ENCODE measurements at regions not wholly inside any gene's neighbourhood (a gene's known extent, or its start where the extent isn't known, plus 50 kb on each side); places are given as distances from the start of the nearest gene placed in this dataset.

- H3K18ac ChIP-seq (ENCODE audit: extremely low read depth, low read length): no peak overlapping the region
- no peak overlapping the region for H2BK20ac ChIP-seq (ENCODE audit: low read length)
- FAIRE-seq: no peak
- no peak overlapping the region for H3K4me2 ChIP-seq (ENCODE audit: insufficient read depth in 1 of 2, low read depth in 2 of 2, low read length in 2 of 2)
- no peak overlapping the region for H3K9ac ChIP-seq (replicated peaks in 1 of 4; ENCODE audit: extremely low read depth in 1 of 4, low read depth in 3 of 4, low read length in 3 of 4)
- no peaks in the 10 kb centered on the region for H4K20me1 ChIP-seq (replicated peaks in 1 of 2; ENCODE audit: control insufficient read depth in 1 of 2, insufficient read depth in 2 of 2, low read length in 2 of 2)
- CTCF ChIA-PET (ENCODE audit: partially characterized antibody): no interaction called here
- no peaks in the 10 kb centered on the region for H3K79me2 ChIP-seq (ENCODE audit: control insufficient read depth in 1 of 2, insufficient read depth in 2 of 2, low read length in 2 of 2)
- no peak overlapping the region for H4K5ac ChIP-seq (ENCODE audit: insufficient read length, low read depth, low read length)
- no peak overlapping the region for H3K4ac ChIP-seq (replicated peaks; ENCODE audit: insufficient read length, low read depth, low read length)
- DNase-seq (ENCODE audit: low read depth in 1 of 2, low spot score in 2 of 2): peak in 1 of 2 experiments; percentile 29
- H2AFZ ChIP-seq (ENCODE audit: low read length): no peak overlapping the region
- H3K27me3 ChIP-seq (replicated peaks in 1 of 4; ENCODE audit: control insufficient read depth in 3 of 4, extremely low read depth in 1 of 4, insufficient read depth in 3 of 4, low read length in 3 of 4): no peaks in the 10 kb centered on the region
- no peak overlapping the region for H3K56ac ChIP-seq (replicated peaks; ENCODE audit: insufficient read length, low read depth, low read length)
- no peak overlapping the region for H3K4me3 ChIP-seq (ENCODE audit: extremely low read depth in 1 of 4, insufficient read depth in 2 of 4, low read depth in 3 of 4, low read length in 4 of 4)
- POLR2A ChIA-PET (ENCODE audit: partially characterized antibody): no interaction called here
- H2BK12ac ChIP-seq (ENCODE audit: low read depth, low read length): no peak overlapping the region
- H3K14ac ChIP-seq (ENCODE audit: insufficient read length): no peak overlapping the region
- no peak overlapping the region for H2BK120ac ChIP-seq (replicated peaks; ENCODE audit: low read depth, low read length)
- H3K79me1 ChIP-seq (ENCODE audit: low read depth, low read length): no peaks in the 10 kb centered on the region
- H3K23ac ChIP-seq (ENCODE audit: insufficient read length): no peak overlapping the region
- no peak overlapping the region for H2BK5ac ChIP-seq (ENCODE audit: low read depth, low read length)
- no peak overlapping the region for H2AK5ac ChIP-seq (ENCODE audit: low read depth, low read length)
- no peak overlapping the region for H3K27ac ChIP-seq (ENCODE audit: low read depth, low read length)
- H3K4me1 ChIP-seq (replicated peaks in 1 of 4; ENCODE audit: control insufficient read depth in 3 of 4, insufficient read depth in 4 of 4, low read length in 3 of 4): no peaks in the 10 kb centered on the region
- H3K9me3 ChIP-seq (ENCODE audit: insufficient read depth in 2 of 2, low read depth in 1 of 2, low read length in 1 of 2): no peaks in the 10 kb centered on the region
- no peaks in the 10 kb centered on the region for H3K36me3 ChIP-seq (ENCODE audit: control insufficient read depth in 2 of 4, insufficient read depth in 4 of 4, low read length in 3 of 4)
- no peak overlapping the region for H2BK15ac ChIP-seq (ENCODE audit: low read length)
- no peaks in the 10 kb centered on the region for H3K23me2 ChIP-seq (ENCODE audit: low read depth, low read length)
- H4K8ac ChIP-seq (ENCODE audit: extremely low read depth, insufficient read depth, low read length): no peak overlapping the region
- WGBS, 2 experiments (ENCODE audit: extremely low coverage in 1 of 2, insufficient coverage in 1 of 2, insufficient read length in 1 of 2, insufficient replicate concordance in 2 of 2, low coverage in 1 of 2, low lambda C conversion rate in 2 of 2, missing lambda C conversion rate in 1 of 2): 90% methylated on average over 11 of the region's 11 CpGs; no CpG with 5 or more reads in 1 of the 2 experiments
- no peak overlapping the region for H4K91ac ChIP-seq (replicated peaks; ENCODE audit: insufficient read length, low read length)
- TF ChIP-seq KDM1A (IDR thresholded peaks at IDR 0.05; ENCODE audit: borderline replicate concordance, low read length) (no peak), CHD2 (IDR thresholded peaks at IDR 0.05; ENCODE audit: low read length) (no peak), PHF8 (conservative IDR thresholded peaks at IDR 0.05; ENCODE audit: low read depth, low read length) (no peak), ZNF274 (IDR thresholded peaks at IDR 0.05; ENCODE audit: borderline replicate concordance, extremely low read depth, low read length) (no peak), GTF2F1 (IDR thresholded peaks at IDR 0.05; ENCODE audit: borderline replicate concordance, low read depth, low read length) (no peak), POU5F1 (IDR thresholded peaks at IDR 0.05; ENCODE audit: low read depth, low read length) (no peak), FOSL1 (IDR thresholded peaks at IDR 0.05; ENCODE audit: insufficient read depth, low read depth, low read length) (no peak), SAP30 (IDR thresholded peaks at IDR 0.05; ENCODE audit: insufficient read depth, insufficient replicate concordance, low read length) (no peak)
These were observed 356.3 kb downstream of the CXCL12 start for GRCh38 chr10:44028384-44029137.

Measured in H1 (cell line).